Right lung (tissue), 2 donors: ENCODE measurements at regions not wholly inside any gene's neighbourhood (a gene's known extent, or its start where the extent isn't known, plus 50 kb on each side); places are given as distances from the start of the nearest gene placed in this dataset.
A peak's percentile ranks its signal among the peaks of the same experiment; 100 is the strongest.

Experiments
- DNase-seq, 2 donors: peaks; one replicate each; pipeline ENCODE4 v3.0.0-alpha.2; 2013

- DNase-seq = no peak
These were observed 240.1 kb upstream of the PITRM1 start for GRCh38 chr10:3412646-3413045.

GRCh38 chr10:3412071-3412582, 239.5 kb upstream of the PITRM1 start:
- no peak for DNase-seq

GRCh38 chr10:3411044-3411443, 238.5 kb upstream of the PITRM1 start:
- no peak for DNase-seq

GRCh38 chr10:3409928-3410327, 237.3 kb upstream of the PITRM1 start:
- no peak for DNase-seq

GRCh38 chr10:3408603-3409365, 236.2 kb upstream of the PITRM1 start:
- no peak for DNase-seq

GRCh38 chr10:3407208-3407607, 234.6 kb upstream of the PITRM1 start:
- DNase-seq = no peak

- no peak for DNase-seq
These were observed 234.0 kb upstream of the PITRM1 start for GRCh38 chr10:3406556-3406955.

GRCh38 chr10:3404381-3404780, 231.8 kb upstream of the PITRM1 start:
- no peak for DNase-seq

- DNase-seq = no peak
These were observed 229.7 kb upstream of the PITRM1 start for GRCh38 chr10:3402187-3402751.

GRCh38 chr10:3401491-3401938, 228.9 kb upstream of the PITRM1 start:
- DNase-seq = no peak

- DNase-seq = peak in 1 of 2 donors; percentile 50
These were observed 227.8 kb upstream of the PITRM1 start for GRCh38 chr10:3400348-3400747.

- DNase-seq = no peak
These were observed 227.2 kb upstream of the PITRM1 start for GRCh38 chr10:3399756-3400155.

GRCh38 chr10:3398825-3399646, 226.5 kb upstream of the PITRM1 start:
- DNase-seq = peak in 1 of 2 donors; percentile 31

- no peak for DNase-seq
These were observed 225.3 kb upstream of the PITRM1 start for GRCh38 chr10:3397846-3398245.

GRCh38 chr10:3397231-3397630, 224.6 kb upstream of the PITRM1 start:
- DNase-seq = no peak

- no peak for DNase-seq
These were observed 223.5 kb upstream of the PITRM1 start for GRCh38 chr10:3396116-3396515.

GRCh38 chr10:3395458-3395861, 222.9 kb upstream of the PITRM1 start:
- no peak for DNase-seq

GRCh38 chr10:3395041-3395440, 222.5 kb upstream of the PITRM1 start:
- no peak for DNase-seq

- no peak for DNase-seq
These were observed 221.4 kb upstream of the PITRM1 start for GRCh38 chr10:3393958-3394357.

GRCh38 chr10:3391657-3392056, 219.1 kb upstream of the PITRM1 start:
- DNase-seq = no peak

GRCh38 chr10:3389130-3389529, 216.5 kb upstream of the PITRM1 start:
- DNase-seq = no peak

- DNase-seq = no peak
These were observed 212.9 kb upstream of the PITRM1 start for GRCh38 chr10:3385487-3385886.

- DNase-seq = no peak
These were observed 209.5 kb upstream of the PITRM1 start for GRCh38 chr10:3382092-3382491.
